ENCODE measurements at regions not wholly inside any gene's neighbourhood (a gene's known extent, or its start where the extent isn't known, plus 50 kb on each side); places are given as distances from the start of the nearest gene placed in this dataset.

DNA sequence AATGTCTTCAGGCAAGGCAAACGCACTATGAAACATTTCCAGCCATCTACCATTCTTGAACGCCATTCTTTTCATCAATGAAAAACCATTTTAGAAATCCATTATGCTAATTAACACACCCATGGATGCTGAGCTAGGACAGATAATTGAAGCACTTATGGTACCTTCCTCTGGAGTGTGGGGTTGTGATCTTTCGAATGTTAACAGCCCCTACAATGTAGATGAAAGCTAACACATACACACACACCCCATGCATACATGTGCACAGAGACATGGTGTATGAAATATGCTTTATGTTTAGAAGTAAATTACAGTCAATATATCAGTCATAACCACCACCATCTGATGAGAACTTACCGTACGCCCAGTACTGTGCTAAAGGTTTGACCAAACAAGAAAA, 189.1 kb downstream of the SHQ1 start:
- TF ChIP-seq, protein P1, sequence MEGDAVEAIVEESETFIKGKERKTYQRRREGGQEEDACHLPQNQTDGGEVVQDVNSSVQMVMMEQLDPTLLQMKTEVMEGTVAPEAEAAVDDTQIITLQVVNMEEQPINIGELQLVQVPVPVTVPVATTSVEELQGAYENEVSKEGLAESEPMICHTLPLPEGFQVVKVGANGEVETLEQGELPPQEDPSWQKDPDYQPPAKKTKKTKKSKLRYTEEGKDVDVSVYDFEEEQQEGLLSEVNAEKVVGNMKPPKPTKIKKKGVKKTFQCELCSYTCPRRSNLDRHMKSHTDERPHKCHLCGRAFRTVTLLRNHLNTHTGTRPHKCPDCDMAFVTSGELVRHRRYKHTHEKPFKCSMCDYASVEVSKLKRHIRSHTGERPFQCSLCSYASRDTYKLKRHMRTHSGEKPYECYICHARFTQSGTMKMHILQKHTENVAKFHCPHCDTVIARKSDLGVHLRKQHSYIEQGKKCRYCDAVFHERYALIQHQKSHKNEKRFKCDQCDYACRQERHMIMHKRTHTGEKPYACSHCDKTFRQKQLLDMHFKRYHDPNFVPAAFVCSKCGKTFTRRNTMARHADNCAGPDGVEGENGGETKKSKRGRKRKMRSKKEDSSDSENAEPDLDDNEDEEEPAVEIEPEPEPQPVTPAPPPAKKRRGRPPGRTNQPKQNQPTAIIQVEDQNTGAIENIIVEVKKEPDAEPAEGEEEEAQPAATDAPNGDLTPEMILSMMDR (IDR thresholded peaks at IDR 0.05) = no peak
- no peak for TF ChIP-seq EP300 (IDR thresholded peaks at IDR 0.05)
- TF ChIP-seq POLR2A (IDR thresholded peaks at IDR 0.05) = no peak
